OCI-LY1 (cell line): ENCODE measurements at regions not wholly inside any gene's neighbourhood (a gene's known extent, or its start where the extent isn't known, plus 50 kb on each side); places are given as distances from the start of the nearest gene placed in this dataset.

ENCODE experiments used
- EZH2 ChIP-seq: fragments of 200-600 bp; sonication (generic), shearing (Covaris generic); IDR thresholded peaks from 2 replicates; pipeline ENCODE4 v1.8.0; 2017; ENCODE audit warnings: borderline replicate concordance, mixed run types, mild to moderate bottlenecking, antibody characterized with exemption, low read length, moderate library complexity, mixed read lengths
- TF ChIP-seq, protein P1 (sequence below): fragments of 200-600 bp; sonication (generic), shearing (Covaris generic); IDR thresholded peaks from 2 replicates; pipeline ENCODE4 v1.5.1; 2017; ENCODE audit warnings: mild to moderate bottlenecking, antibody characterized with exemption, low read length, moderate library complexity, mixed read lengths

DNA sequence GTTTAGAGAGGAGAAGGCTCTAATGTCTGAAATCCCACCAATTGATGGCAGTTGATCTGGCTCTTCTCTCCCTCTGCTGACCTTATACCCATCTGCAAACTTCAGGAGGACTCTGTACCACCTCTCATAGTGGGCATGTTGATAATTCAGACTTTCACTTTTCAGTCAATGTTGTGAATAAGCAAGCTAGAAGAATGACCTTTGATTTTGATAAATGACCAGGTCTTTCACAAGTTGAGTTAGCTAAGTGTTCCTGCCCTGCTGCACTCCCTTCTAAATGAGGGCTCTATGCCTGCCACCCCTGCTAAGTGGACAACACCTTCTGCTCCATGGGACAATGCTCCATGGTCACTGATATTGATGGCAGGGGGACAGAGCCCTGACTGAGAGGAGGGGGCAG lies 74.7 kb downstream of the SPRY4 start:
- TF ChIP-seq, protein P1, sequence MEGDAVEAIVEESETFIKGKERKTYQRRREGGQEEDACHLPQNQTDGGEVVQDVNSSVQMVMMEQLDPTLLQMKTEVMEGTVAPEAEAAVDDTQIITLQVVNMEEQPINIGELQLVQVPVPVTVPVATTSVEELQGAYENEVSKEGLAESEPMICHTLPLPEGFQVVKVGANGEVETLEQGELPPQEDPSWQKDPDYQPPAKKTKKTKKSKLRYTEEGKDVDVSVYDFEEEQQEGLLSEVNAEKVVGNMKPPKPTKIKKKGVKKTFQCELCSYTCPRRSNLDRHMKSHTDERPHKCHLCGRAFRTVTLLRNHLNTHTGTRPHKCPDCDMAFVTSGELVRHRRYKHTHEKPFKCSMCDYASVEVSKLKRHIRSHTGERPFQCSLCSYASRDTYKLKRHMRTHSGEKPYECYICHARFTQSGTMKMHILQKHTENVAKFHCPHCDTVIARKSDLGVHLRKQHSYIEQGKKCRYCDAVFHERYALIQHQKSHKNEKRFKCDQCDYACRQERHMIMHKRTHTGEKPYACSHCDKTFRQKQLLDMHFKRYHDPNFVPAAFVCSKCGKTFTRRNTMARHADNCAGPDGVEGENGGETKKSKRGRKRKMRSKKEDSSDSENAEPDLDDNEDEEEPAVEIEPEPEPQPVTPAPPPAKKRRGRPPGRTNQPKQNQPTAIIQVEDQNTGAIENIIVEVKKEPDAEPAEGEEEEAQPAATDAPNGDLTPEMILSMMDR: no peak
- no peak for TF ChIP-seq EZH2
